NT2/D1 (cell line): ENCODE measurements at regions not wholly inside any gene's neighbourhood (a gene's known extent, or its start where the extent isn't known, plus 50 kb on each side); places are given as distances from the start of the nearest gene placed in this dataset.

Experiments
- DNase-seq: peaks from one replicate; pipeline ENCODE4 v3.0.0-alpha.2; 2011; ENCODE audit warnings: low read depth, low spot score
- H3K27me3 ChIP-seq: 2 replicates; pipeline ENCODE4 v1.6.0; 2011; ENCODE audit warnings: mild to moderate bottlenecking; ENCODE audit not compliant: insufficient read length, insufficient read depth
- H3K36me3 ChIP-seq: 2 replicates; pipeline ENCODE4 v1.6.1; 2011; ENCODE audit warnings: mild to moderate bottlenecking, low read length, mixed read lengths; ENCODE audit not compliant: insufficient read depth, insufficient read length
- H3K4me1 ChIP-seq: 2 replicates; pipeline ENCODE4 v1.5.1; 2011; ENCODE audit not compliant: insufficient read depth, insufficient read length
- H3K4me3 ChIP-seq: 2 replicates; pipeline ENCODE4 v1.5.1; 2011; ENCODE audit warnings: low read depth; ENCODE audit not compliant: insufficient read length
- H3K9ac ChIP-seq: 2 replicates; pipeline ENCODE4 v1.6.0; 2011; ENCODE audit warnings: low read depth; ENCODE audit not compliant: insufficient read length
- H3K9me3 ChIP-seq: 2 replicates; pipeline ENCODE4 v1.5.1; 2011; ENCODE audit warnings: mild to moderate bottlenecking, low read length; ENCODE audit not compliant: insufficient read depth
- SUZ12 ChIP-seq: IDR thresholded peaks from 2 replicates; pipeline ENCODE4 v1.6.1; 2011; ENCODE audit not compliant: insufficient read length, insufficient read depth; ENCODE audit errors: extremely low read depth
- YY1 ChIP-seq: IDR thresholded peaks from 2 replicates; pipeline ENCODE4 v1.6.1; 2011; ENCODE audit not compliant: insufficient read length, insufficient read depth
- ZNF274 ChIP-seq: IDR thresholded peaks from 2 replicates; pipeline ENCODE4 v1.6.1; 2011; ENCODE audit warnings: mild to moderate bottlenecking, low read depth, low read length

DNA sequence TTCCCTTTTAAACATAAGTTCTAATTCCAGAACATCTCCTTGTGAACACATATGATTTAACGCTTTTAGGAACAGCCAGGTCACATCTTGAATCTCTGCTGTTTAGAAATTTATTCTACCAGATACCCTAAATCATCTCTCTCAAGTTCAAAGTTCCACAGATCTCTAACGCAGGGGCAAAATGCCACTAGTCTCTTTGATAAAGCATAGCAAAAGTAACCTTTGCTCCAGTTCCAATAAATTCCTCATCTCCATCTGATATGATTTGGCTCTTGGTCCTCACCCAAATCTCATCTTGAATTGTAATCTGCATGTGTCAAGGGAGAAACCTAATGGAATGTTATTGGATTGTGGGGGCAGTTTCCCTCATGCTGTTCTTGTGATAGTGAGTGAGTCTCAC lies 96.3 kb upstream of the PLEKHA5 start:
- no peak for TF ChIP-seq SUZ12
- no peak for TF ChIP-seq ZNF274
- no peak for TF ChIP-seq YY1
- Histone ChIP-seq H3K36me3 (no peaks in the 10 kb centered on the region), H3K4me1 (no peaks in the 10 kb centered on the region), H3K9me3 (peaks cover 42% of the 10 kb centered on the region), H3K9ac (no peak overlapping the region), H3K27me3 (no peaks in the 10 kb centered on the region), H3K4me3 (no peak overlapping the region)
- DNase-seq: no peak

DNA sequence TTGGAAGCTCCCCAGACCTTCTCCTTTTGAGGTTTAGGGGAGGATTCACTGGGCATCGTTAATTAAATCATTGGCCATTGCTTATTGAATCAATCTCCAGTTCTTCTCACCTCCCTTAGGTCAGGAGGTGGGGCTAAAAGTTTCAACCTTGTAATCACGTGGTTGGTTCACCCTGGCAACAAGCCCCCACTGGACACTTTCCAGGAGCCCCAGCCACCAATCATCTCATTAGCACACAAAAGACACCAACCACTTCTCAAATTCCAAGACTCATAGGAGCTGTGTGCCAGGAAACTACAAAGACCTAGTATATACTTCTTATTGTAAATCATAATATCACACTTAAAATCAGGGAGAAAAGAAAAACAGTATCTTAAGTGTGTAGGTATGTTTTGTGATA lies 94.6 kb upstream of the PLEKHA5 start:
- Histone ChIP-seq H3K9me3 (peaks cover 42% of the 10 kb centered on the region), H3K9ac (no peak overlapping the region), H3K4me1 (no peaks in the 10 kb centered on the region), H3K4me3 (no peak overlapping the region), H3K36me3 (no peaks in the 10 kb centered on the region), H3K27me3 (no peaks in the 10 kb centered on the region)
- no peak for DNase-seq
- TF ChIP-seq YY1 (no peak), ZNF274 (no peak), SUZ12 (no peak)

DNA sequence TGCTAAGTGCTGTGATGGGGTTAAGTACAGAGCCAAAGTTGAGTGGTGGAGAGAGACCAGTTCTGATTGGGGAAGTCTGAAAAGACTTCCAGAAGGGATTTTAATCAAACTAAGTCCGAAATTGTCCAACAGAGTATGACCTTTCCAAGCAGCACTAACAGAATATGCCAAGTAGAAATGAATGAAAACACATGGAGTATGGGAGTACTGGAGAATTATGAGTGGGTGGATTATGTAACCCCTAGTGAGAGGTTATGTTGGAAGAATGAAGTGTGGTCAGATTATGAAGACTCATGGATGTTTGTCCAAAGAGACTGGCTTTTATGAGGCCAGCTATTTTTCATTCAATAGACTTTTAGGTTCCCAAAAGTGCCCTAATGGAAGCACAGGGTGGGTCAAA lies 94.0 kb upstream of the PLEKHA5 start:
- TF ChIP-seq ZNF274 (no peak), YY1 (no peak), SUZ12 (no peak)
- H3K27me3 ChIP-seq: no peaks in the 10 kb centered on the region
- peaks cover 42% of the 10 kb centered on the region for H3K9me3 ChIP-seq
- H3K4me3 ChIP-seq: no peak overlapping the region
- no peaks in the 10 kb centered on the region for H3K4me1 ChIP-seq
- no peaks in the 10 kb centered on the region for H3K36me3 ChIP-seq
- no peak overlapping the region for H3K9ac ChIP-seq
- no peak for DNase-seq

DNA sequence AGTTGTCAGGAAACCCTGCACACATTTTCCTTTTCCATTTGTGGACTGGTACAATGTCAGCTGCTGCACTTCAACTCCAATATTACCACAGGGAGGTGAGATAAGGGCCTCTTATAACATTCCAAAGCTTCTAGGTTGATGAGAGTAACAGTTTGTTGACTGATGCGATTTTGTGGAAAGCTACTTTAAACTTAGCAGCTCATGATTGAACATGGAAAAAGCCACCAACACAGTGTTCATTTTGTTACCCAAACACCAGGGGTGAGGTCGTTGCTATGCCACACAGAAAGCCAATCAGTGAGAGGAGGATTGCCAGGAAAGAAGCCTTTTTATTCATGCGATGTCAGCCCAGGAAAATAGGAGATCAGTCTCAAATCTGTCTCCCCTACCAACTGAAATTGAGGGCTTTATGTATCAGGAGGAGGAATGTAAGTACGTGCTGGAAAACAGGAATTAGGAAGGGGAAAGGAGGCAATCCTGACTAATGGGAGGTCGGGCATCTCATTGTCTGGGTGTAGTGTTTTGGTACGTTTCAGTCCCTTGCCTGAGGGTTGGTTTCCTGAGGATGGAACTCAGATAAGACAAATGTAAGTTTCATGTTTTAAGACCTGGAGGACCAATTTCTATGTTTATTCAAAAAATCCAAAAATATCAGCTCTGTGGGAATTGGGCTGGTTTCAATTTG lies 92.7 kb upstream of the PLEKHA5 start:
- H3K9ac ChIP-seq: no peak overlapping the region
- H3K4me3 ChIP-seq: no peak overlapping the region
- H3K27me3 ChIP-seq: no peaks in the 10 kb centered on the region
- no peak for TF ChIP-seq YY1
- TF ChIP-seq SUZ12: no peak
- TF ChIP-seq ZNF274: no peak
- no peak for DNase-seq
- no peaks in the 10 kb centered on the region for H3K4me1 ChIP-seq
- peaks cover 31% of the 10 kb centered on the region for H3K9me3 ChIP-seq
- no peaks in the 10 kb centered on the region for H3K36me3 ChIP-seq

DNA sequence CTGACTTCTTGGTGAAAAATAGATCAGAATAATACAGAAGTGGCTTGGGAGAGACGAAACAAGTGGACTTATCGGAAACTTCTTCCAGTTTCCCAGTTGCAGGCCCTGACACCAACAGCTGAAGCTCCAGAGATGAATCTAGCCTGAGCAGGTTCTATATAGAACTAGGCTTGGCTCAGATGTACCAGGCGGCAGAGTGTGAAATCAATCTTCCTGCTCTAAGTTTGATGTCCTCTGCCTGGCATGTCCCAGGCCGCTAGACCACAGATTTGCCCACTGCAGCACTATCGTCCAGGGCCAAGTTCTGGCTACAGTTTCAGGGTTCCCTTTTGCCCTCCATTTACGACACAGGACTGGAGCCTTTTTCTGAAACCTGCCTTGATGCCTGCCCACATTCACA lies 91.3 kb upstream of the PLEKHA5 start:
- DNase-seq: no peak
- peaks cover 17% of the 10 kb centered on the region; the same call in 1 of the 2 replicates for H3K9me3 ChIP-seq
- no peak for TF ChIP-seq YY1
- no peak for TF ChIP-seq ZNF274
- no peak for TF ChIP-seq SUZ12
- H3K27me3 ChIP-seq: no peaks in the 10 kb centered on the region
- no peaks in the 10 kb centered on the region for H3K36me3 ChIP-seq
- no peak overlapping the region for H3K4me3 ChIP-seq
- no peak overlapping the region for H3K9ac ChIP-seq
- no peaks in the 10 kb centered on the region for H3K4me1 ChIP-seq

DNA sequence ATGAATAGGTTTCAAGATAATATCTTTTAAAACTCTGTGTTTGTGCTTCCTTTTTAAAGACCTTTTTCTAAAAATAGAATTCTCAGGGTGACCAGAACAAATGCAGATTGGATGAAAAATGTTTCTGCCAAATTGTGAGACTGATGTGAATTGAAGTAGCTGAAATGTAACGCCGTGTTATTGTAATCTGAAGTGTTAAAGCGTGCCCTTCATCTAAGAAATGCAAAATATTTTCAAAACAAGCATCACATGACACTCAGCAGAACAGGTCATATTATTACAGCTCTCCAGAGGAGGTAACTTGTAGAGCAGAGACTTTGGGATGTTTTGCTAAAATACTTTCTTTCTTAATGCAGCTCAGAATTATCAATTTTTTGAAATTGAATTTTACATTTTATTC lies 90.0 kb upstream of the PLEKHA5 start:
- peaks cover 6% of the 10 kb centered on the region; the same call in 1 of the 2 replicates for H3K9me3 ChIP-seq
- no peaks in the 10 kb centered on the region for H3K4me1 ChIP-seq
- TF ChIP-seq YY1 (no peak), SUZ12 (no peak), ZNF274 (no peak)

DNA sequence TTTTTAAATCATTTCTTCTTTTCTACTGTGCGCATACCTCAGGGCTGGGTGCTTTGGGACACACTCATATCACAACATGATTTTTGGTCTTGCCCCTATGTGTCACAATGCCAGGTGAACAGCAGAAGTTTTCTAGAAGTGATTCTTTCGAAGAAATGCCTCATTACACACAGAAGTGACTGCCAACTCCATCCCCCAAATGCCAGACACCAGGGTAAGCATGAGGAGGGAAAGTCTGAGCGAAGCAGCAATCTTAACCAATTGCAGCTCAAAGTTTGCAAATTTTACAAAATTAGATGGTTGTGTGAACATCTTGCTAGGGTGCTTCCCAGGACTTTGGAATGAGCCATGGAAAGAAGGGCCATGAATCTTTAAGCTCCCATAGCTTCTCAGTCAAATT lies 87.3 kb upstream of the PLEKHA5 start:
- no peaks in the 10 kb centered on the region for H3K36me3 ChIP-seq
- no peak overlapping the region for H3K9ac ChIP-seq
- no peaks in the 10 kb centered on the region for H3K27me3 ChIP-seq
- no peak for DNase-seq
- no peak overlapping the region for H3K4me3 ChIP-seq
- no peaks in the 10 kb centered on the region for H3K9me3 ChIP-seq
- no peaks in the 10 kb centered on the region for H3K4me1 ChIP-seq
- TF ChIP-seq SUZ12 (no peak), ZNF274 (no peak), YY1 (no peak)

More for the DNA sequence above, 90.0 kb upstream of the PLEKHA5 start:
- no peaks in the 10 kb centered on the region for H3K36me3 ChIP-seq
- DNase-seq: no peak
- no peaks in the 10 kb centered on the region for H3K27me3 ChIP-seq
- H3K4me3 ChIP-seq: no peak overlapping the region
- no peak overlapping the region for H3K9ac ChIP-seq

DNA sequence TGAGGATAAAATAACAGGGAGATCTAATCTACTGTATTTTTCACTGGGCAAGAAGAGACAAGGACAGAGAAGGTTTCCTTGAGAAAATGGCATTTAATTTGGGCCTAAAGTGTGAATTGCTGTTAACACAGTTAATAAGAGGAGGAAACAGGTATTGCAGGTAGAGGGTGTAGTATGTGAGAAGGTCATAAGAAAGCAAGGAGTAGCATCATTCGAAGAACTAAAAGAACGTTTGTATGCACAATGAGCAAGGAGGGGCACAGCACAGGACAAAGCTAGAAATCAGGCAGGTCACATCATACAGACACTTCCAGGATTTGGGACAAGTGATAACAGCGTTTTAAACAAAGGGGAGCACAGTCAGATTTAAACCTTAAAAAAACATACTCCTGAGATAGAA lies 85.1 kb upstream of the PLEKHA5 start:
- Histone ChIP-seq H3K9ac (no peak overlapping the region), H3K36me3 (no peaks in the 10 kb centered on the region)
- no peak for TF ChIP-seq ZNF274
- no peak for TF ChIP-seq SUZ12
- no peak for TF ChIP-seq YY1

More for the DNA sequence above, 85.1 kb upstream of the PLEKHA5 start:
- Histone ChIP-seq H3K4me3 (no peak overlapping the region), H3K27me3 (no peaks in the 10 kb centered on the region), H3K9me3 (no peaks in the 10 kb centered on the region), H3K4me1 (no peaks in the 10 kb centered on the region)
- no peak for DNase-seq
